Natural killer cell (primary cell): ENCODE measurements at regions not wholly inside any gene's neighbourhood (a gene's known extent, or its start where the extent isn't known, plus 50 kb on each side); places are given as distances from the start of the nearest gene placed in this dataset.

Experiments used
- ATAC-seq, 3 donors: fragments of 150-1000 bp in 2 of 3; fragments of 200-7000 bp in 1 of 3; cut with Tn5 transposase; 1 replicate in 1 of 3; 2 replicates in 2 of 3; pipeline ENCODE4 v1.10.0; 2021; ENCODE audit warnings: mild to moderate bottlenecking in 2 of 3, moderate library complexity in 2 of 3
- DNase-seq, 2 donors: peaks; one replicate each; pipeline versions ENCODE4 v3.0.0 to v3.0.0-alpha.2; 2013 to 2021; ENCODE audit warnings: mixed read lengths in 1 of 2
- H3K27ac ChIP-seq: one replicate; pipeline ENCODE4 v1.5.1; 2013; ENCODE audit warnings: mild to moderate bottlenecking, low read length
- H3K27me3 ChIP-seq: one replicate; pipeline ENCODE4 v1.6.1; 2013; ENCODE audit warnings: low read length; ENCODE audit not compliant: control insufficient read depth, insufficient read depth
- H3K36me3 ChIP-seq: one replicate; pipeline ENCODE4 v1.6.1; 2013; ENCODE audit warnings: low read length; ENCODE audit not compliant: control insufficient read depth, insufficient read depth
- H3K4me1 ChIP-seq: one replicate; pipeline ENCODE4 v1.6.1; 2013; ENCODE audit warnings: low read length; ENCODE audit not compliant: control insufficient read depth, insufficient read depth
- H3K4me3 ChIP-seq: one replicate; pipeline ENCODE4 v1.5.1; 2013; ENCODE audit warnings: low read length
- H3K9me3 ChIP-seq: one replicate; pipeline ENCODE4 v1.6.1; 2013; ENCODE audit warnings: low read length; ENCODE audit not compliant: control insufficient read depth, insufficient read depth
- H3K27ac Mint-ChIP-seq, 2 donors: one replicate each; pipeline ENCODE4 v1.8.0; 2022; ENCODE audit warnings: mild to moderate bottlenecking in 2 of 2, mixed read lengths in 2 of 2, moderate library complexity in 1 of 2
- H3K27me3 Mint-ChIP-seq, 2 donors: one replicate each; pipeline ENCODE4 v1.8.0; 2022; ENCODE audit warnings: low read depth in 2 of 2, mixed read lengths in 2 of 2
- H3K36me3 Mint-ChIP-seq: one replicate; pipeline ENCODE4 v1.8.0; 2022; ENCODE audit warnings: mixed read lengths
- H3K4me1 Mint-ChIP-seq, 2 donors: one replicate each; pipeline ENCODE4 v1.8.0; 2022; ENCODE audit warnings: mixed read lengths in 2 of 2
- H3K4me3 Mint-ChIP-seq: one replicate; pipeline ENCODE4 v1.8.0; 2022; ENCODE audit warnings: mild to moderate bottlenecking, moderate library complexity, mixed read lengths
- H3K9me3 Mint-ChIP-seq, 2 donors: one replicate each; pipeline ENCODE4 v1.8.0; 2022; ENCODE audit warnings: mixed read lengths in 2 of 2
- WGBS: methylation state at CpG from one replicate; pipeline ENCODE4 v1.1.7; 2013; ENCODE audit warnings: missing lambda C conversion rate; ENCODE audit not compliant: insufficient coverage; 5-methylcytosine and 5-hydroxymethylcytosine counted together
- intact Hi-C: fragments of 100-400 bp; cut with micrococcal nuclease; formaldehyde crosslinking; loops from one replicate; pipeline ENCODE4 v1.14.2; 2022
- TF ChIP-seq, protein P1 (sequence below): fragments of 200-600 bp; IDR thresholded peaks from one replicate; pipeline ENCODE4 v1.8.0; 2022; ENCODE audit warnings: antibody characterized with exemption

DNA sequence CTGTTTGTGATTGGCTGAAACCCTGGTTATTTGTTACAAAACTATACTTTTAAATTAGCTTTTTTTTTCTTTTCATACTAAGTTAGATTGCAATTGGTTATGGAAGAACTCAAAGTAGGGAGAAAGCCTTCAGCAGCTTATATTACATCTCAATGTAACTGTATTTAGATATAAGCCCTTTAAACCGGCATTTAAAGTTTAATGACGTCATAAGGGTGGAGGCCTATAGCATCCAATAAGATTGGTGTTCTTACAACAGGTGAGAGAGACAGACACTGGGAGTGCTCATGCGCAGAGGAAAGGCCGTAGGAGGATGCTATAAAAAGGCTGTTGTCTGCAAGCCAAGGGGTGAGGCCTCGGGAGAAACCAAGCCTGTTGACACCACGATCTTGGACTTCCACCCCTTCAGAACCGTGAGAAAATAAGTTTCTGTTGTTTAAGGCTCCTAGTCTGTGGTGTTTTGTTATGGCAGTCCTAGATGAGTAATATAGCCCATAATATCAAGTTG, 1198.8 kb upstream of the SPRY2 start:
- no peaks in the 10 kb centered on the region for H3K36me3 ChIP-seq
- H3K4me3 ChIP-seq = no peak overlapping the region
- H3K4me1 ChIP-seq = no peaks in the 10 kb centered on the region
- H3K4me1 Mint-ChIP-seq = no peaks in the 10 kb centered on the region
- no peaks in the 10 kb centered on the region for H3K27me3 Mint-ChIP-seq
- ATAC-seq = no peak
- TF ChIP-seq, protein P1, sequence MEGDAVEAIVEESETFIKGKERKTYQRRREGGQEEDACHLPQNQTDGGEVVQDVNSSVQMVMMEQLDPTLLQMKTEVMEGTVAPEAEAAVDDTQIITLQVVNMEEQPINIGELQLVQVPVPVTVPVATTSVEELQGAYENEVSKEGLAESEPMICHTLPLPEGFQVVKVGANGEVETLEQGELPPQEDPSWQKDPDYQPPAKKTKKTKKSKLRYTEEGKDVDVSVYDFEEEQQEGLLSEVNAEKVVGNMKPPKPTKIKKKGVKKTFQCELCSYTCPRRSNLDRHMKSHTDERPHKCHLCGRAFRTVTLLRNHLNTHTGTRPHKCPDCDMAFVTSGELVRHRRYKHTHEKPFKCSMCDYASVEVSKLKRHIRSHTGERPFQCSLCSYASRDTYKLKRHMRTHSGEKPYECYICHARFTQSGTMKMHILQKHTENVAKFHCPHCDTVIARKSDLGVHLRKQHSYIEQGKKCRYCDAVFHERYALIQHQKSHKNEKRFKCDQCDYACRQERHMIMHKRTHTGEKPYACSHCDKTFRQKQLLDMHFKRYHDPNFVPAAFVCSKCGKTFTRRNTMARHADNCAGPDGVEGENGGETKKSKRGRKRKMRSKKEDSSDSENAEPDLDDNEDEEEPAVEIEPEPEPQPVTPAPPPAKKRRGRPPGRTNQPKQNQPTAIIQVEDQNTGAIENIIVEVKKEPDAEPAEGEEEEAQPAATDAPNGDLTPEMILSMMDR = no peak
- no peak overlapping the region for H3K4me3 Mint-ChIP-seq
- H3K9me3 ChIP-seq = no peaks in the 10 kb centered on the region
- no peaks in the 10 kb centered on the region for H3K36me3 Mint-ChIP-seq
- no peak overlapping the region for H3K27ac ChIP-seq
- DNase-seq = no peak
- peaks cover 16 to 27% of the 10 kb centered on the region in 2 donors for H3K9me3 Mint-ChIP-seq
- no peaks in the 10 kb centered on the region for H3K27me3 ChIP-seq
- H3K27ac Mint-ChIP-seq = no peak overlapping the region
- intact Hi-C loops = no loop called here
- WGBS = 90% methylated on average over 7 of the region's 7 CpGs

DNA sequence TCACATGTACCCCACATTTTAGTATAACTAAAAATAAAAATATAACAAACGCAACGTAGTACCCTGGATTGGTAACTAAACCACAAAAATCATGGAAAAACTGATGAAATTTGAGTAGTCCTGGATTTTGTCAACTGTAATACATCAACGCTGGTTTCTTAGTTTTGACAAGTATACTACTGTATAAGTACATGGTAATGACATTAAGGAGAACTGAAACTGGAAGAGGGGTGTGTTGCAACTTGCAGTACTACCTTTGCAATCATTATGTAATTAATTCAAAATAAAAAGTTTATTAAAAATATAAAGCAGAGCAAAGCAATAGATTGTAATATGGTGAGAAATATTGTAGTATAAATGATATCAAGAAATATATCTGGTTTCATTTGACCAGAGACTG, 1158.0 kb upstream of the SPRY2 start:
- no peak overlapping the region for H3K27ac Mint-ChIP-seq
- H3K9me3 Mint-ChIP-seq = peaks cover 11 to 20% of the 10 kb centered on the region in 2 donors
- no peaks in the 10 kb centered on the region for H3K4me1 Mint-ChIP-seq

DNA sequence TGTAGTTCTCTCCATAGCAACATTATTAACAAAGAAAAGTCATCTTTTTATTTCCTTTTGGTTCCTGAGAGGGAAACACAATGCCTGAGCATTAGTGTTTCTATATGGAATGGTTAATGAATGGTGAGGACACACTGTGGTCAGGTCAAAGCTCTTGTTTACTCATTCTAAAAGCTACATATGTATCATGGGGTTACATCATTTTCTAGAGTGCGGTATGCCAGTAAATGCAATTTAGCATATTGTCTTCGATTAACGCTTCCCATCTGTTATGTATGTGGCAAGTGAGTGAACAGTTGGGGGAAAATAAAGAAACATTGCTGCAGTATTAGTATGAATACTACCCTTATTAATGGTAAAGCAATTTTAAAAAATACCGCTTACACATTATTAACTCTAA, 1152.2 kb upstream of the SPRY2 start:
- peaks cover 12 to 21% of the 10 kb centered on the region in 2 donors for H3K9me3 Mint-ChIP-seq
- WGBS = 87% methylated on average over 3 of the region's 4 CpGs
- no peaks in the 10 kb centered on the region for H3K27me3 Mint-ChIP-seq
- Histone ChIP-seq H3K9me3 (no peaks in the 10 kb centered on the region), H3K36me3 (no peaks in the 10 kb centered on the region), H3K4me1 (no peaks in the 10 kb centered on the region), H3K27me3 (no peaks in the 10 kb centered on the region), H3K27ac (no peak overlapping the region), H3K4me3 (no peak overlapping the region)
- peaks cover 6% of the 10 kb centered on the region for H3K36me3 Mint-ChIP-seq
- TF ChIP-seq, protein P1 = no peak
- ATAC-seq = no peak
- no peak for DNase-seq
- no peak overlapping the region for H3K4me3 Mint-ChIP-seq
- H3K4me1 Mint-ChIP-seq = no peaks in the 10 kb centered on the region
- no peak overlapping the region for H3K27ac Mint-ChIP-seq
- intact Hi-C loops = no loop called here

More for the DNA sequence above, 1158.0 kb upstream of the SPRY2 start:
- Mint-ChIP-seq H3K4me3 (no peak overlapping the region), H3K27me3 (no peaks in the 10 kb centered on the region), H3K36me3 (peaks cover 6% of the 10 kb centered on the region)
- TF ChIP-seq, protein P1 = no peak
- Histone ChIP-seq H3K4me1 (no peaks in the 10 kb centered on the region), H3K27me3 (no peaks in the 10 kb centered on the region), H3K9me3 (no peaks in the 10 kb centered on the region), H3K4me3 (no peak overlapping the region), H3K36me3 (no peaks in the 10 kb centered on the region), H3K27ac (no peak overlapping the region)
- no peak for ATAC-seq
- intact Hi-C loops = no loop called here
- no peak for DNase-seq
- 66% methylated on average over 2 of the region's 3 CpGs for whole genome bisulfite sequencing

DNA sequence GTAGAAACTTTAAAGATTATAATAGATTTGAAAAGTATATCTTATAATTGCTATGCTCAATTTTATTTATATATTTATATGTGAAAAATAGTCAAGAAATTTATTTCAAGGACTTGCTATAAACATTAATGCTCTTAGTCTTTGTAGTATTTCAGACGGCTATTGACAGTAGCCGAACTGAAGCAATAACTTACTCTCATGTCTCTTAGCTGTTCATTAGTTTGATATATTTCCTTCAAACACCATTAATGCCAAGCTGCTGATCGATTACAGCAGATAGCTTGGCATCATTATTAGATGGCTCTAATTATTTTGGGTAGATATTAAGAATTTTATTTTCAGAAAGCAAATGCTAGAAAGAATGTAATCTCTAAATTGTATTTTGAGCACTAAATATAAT, 1151.5 kb upstream of the SPRY2 start:
- DNase-seq = no peak
- no peaks in the 10 kb centered on the region for H3K4me1 ChIP-seq
- H3K27me3 ChIP-seq = no peaks in the 10 kb centered on the region
- 100% methylated on average over 2 of the region's 3 CpGs for WGBS
- intact Hi-C loops = no loop called here
- Mint-ChIP-seq H3K36me3 (peaks cover 6% of the 10 kb centered on the region), H3K4me3 (no peak overlapping the region), H3K27ac (no peak overlapping the region), H3K4me1 (no peaks in the 10 kb centered on the region), H3K9me3 (peaks cover 12 to 21% of the 10 kb centered on the region in 2 donors), H3K27me3 (no peaks in the 10 kb centered on the region)
- no peak for ATAC-seq
- no peak overlapping the region for H3K27ac ChIP-seq
- no peaks in the 10 kb centered on the region for H3K36me3 ChIP-seq
- H3K9me3 ChIP-seq = no peaks in the 10 kb centered on the region
- TF ChIP-seq, protein P1 = no peak
- H3K4me3 ChIP-seq = no peak overlapping the region
